HCT116 (cell line): ENCODE measurements at regions not wholly inside any gene's neighbourhood (a gene's known extent, or its start where the extent isn't known, plus 50 kb on each side); places are given as distances from the start of the nearest gene placed in this dataset.

Experiments used
- ATAC-seq: fragments of 200-7000 bp; cut with Tn5 transposase; 2 replicates; pipeline ENCODE4 v1.9.1; 2020; ENCODE audit warnings: mild to moderate bottlenecking, moderate library complexity
- BruUV-seq: library from RNA; stranded (reverse); fragments of 400-500 nt; replicated peaks from 2 replicates; lab custom pipeline; 2021; lab: Mats Ljungman, UMichigan
- CTCF ChIA-PET: fragments of 300-600 bp; sonication (Branson Sonifier 250); formaldehyde crosslinking; loops from one replicate; lab custom pipeline; 2021; ENCODE audit warnings: antibody characterized with exemption; lab: Charles Lee
- POLR2A ChIA-PET: fragments of 300-600, 350-600 bp; sonication (Branson Sonifier 250); formaldehyde crosslinking; loops from one replicate; lab custom pipeline; 2021; ENCODE audit warnings: antibody characterized with exemption; lab: Charles Lee
- RAD21 ChIA-PET, 2 experiments: fragments of 300-600 bp; sonication (Branson Sonifier 250); formaldehyde crosslinking; loops; one replicate each; lab custom pipeline; 2023; ENCODE audit warnings: low total read pairs in 2 of 2; ENCODE audit not compliant: uncharacterized antibody in 2 of 2, unreplicated experiment in 2 of 2, low non-redundant PET in 1 of 2; lab: Charles Lee
- DNase-seq: peaks from one replicate; pipeline ENCODE4 v3.0.0-alpha.2; 2010; ENCODE audit warnings: low read depth, low spot score
- H2AFZ ChIP-seq: fragments of 200-600 bp; shearing (Covaris generic), sonication (generic); 2 replicates; pipeline ENCODE4 v1.6.1; 2017; ENCODE audit warnings: low read depth, mixed run types, mixed read lengths, antibody characterized with exemption, low read length; ENCODE audit not compliant: poor library complexity, severe bottlenecking
- H3K27ac ChIP-seq: 2 replicates; pipeline ENCODE4 v1.5.1; 2012; ENCODE audit warnings: low read depth, low read length
- H3K27me3 ChIP-seq: fragments of 200-600 bp; sonication (generic); 2 replicates; pipeline ENCODE4 v1.6.1; 2016; ENCODE audit warnings: mixed run types, low read length, mixed read lengths; ENCODE audit not compliant: insufficient read depth
- H3K36me3 ChIP-seq, 2 experiments: fragments of 200-500 bp in 1 of 2; fragments of 200-600 bp in 1 of 2; sonication (Bioruptor generic) in 1 of 2; sonication (generic) in 1 of 2; 2 replicates each; pipeline versions ENCODE4 v1.5.1 to v1.6.1; 2014 to 2016; ENCODE audit warnings: low read length in 2 of 2, inconsistent platforms in 1 of 2, mixed read lengths in 1 of 2, mixed run types in 1 of 2; ENCODE audit not compliant: insufficient read depth in 2 of 2, control insufficient read depth in 1 of 2
- H3K4me1 ChIP-seq, 2 experiments: fragments of 200-600 bp in 1 of 2; sonication (generic) in 1 of 2; 2 replicates each; pipeline versions ENCODE4 v1.5.1 to v1.6.1; 2012 to 2017; ENCODE audit warnings: low read length in 2 of 2, inconsistent platforms in 1 of 2, mild to moderate bottlenecking in 1 of 2, mixed read lengths in 1 of 2, mixed run types in 1 of 2, moderate library complexity in 1 of 2; ENCODE audit not compliant: insufficient read depth in 2 of 2, control insufficient read depth in 1 of 2
- H3K4me2 ChIP-seq: fragments of 200-600 bp; sonication (generic); 2 replicates; pipeline ENCODE4 v1.6.1; 2017; ENCODE audit warnings: mixed run types, low read length, mixed read lengths
- H3K4me3 ChIP-seq, 2 experiments: fragments of 200-600 bp in 1 of 2; sonication (generic) in 1 of 2; replicated peaks in 1 of 2; 2 replicates each; pipeline ENCODE4 v1.5.1; 2011 to 2016; ENCODE audit warnings: low read length in 2 of 2, control low read depth in 1 of 2, low read depth in 1 of 2, mild to moderate bottlenecking in 1 of 2, mixed read lengths in 1 of 2, mixed run types in 1 of 2
- H3K79me2 ChIP-seq: fragments of 200-600 bp; sonication (generic); 2 replicates; pipeline ENCODE4 v1.6.1; 2017; ENCODE audit warnings: mild to moderate bottlenecking, mixed run types, low read length, moderate library complexity, mixed read lengths; ENCODE audit not compliant: insufficient read depth
- H3K9ac ChIP-seq: fragments of 200-600 bp; sonication (generic); 2 replicates; pipeline ENCODE4 v1.6.1; 2016; ENCODE audit warnings: low read length, mixed read lengths
- H3K9me2 ChIP-seq: fragments of 200-600 bp; sonication (generic), shearing (Covaris generic); 2 replicates; pipeline ENCODE4 v1.6.1; 2017; ENCODE audit warnings: mixed run types, mild to moderate bottlenecking, moderate library complexity; ENCODE audit not compliant: insufficient read depth
- H3K9me3 ChIP-seq, 2 experiments: fragments of 200-500 bp in 1 of 2; fragments of 200-600 bp in 1 of 2; sonication (Bioruptor generic) in 1 of 2; sonication (generic) in 1 of 2; 2 replicates each; pipeline ENCODE4 v1.6.1; 2014 to 2017; ENCODE audit warnings: low read length in 2 of 2, mixed read lengths in 2 of 2, inconsistent platforms in 1 of 2, low read depth in 1 of 2, mild to moderate bottlenecking in 1 of 2, mixed run types in 1 of 2, moderate library complexity in 1 of 2; ENCODE audit not compliant: control insufficient read depth in 1 of 2, insufficient read depth in 1 of 2
- H4K20me1 ChIP-seq: fragments of 200-600 bp; sonication (generic), shearing (Covaris generic); 2 replicates; pipeline ENCODE4 v1.6.1; 2017; ENCODE audit warnings: mixed run types, mild to moderate bottlenecking, moderate library complexity; ENCODE audit not compliant: insufficient read depth
- CEBPB ChIP-seq: IDR thresholded peaks from 2 replicates; pipeline ENCODE4 v1.6.1; 2012; ENCODE audit warnings: low read depth
- CTCF ChIP-seq, 3 experiments: fragments of 200-600 bp in 1 of 3; sonication (generic) in 1 of 3; IDR thresholded peaks in 2 of 3; conservative IDR thresholded peaks in 1 of 3; 2 replicates each; pipeline ENCODE4 v1.5.1; 2012 to 2017; ENCODE audit warnings: low read depth in 2 of 3, low read length in 2 of 3, antibody characterized with exemption in 1 of 3, borderline replicate concordance in 1 of 3, control low read depth in 1 of 3, mild to moderate bottlenecking in 1 of 3, mixed read lengths in 1 of 3, mixed run types in 1 of 3, moderate library complexity in 1 of 3; ENCODE audit not compliant: insufficient read depth in 1 of 3
- EGR1 ChIP-seq: IDR thresholded peaks from 2 replicates; pipeline ENCODE4 v1.6.1; 2012; ENCODE audit warnings: low read depth
- ELF1 ChIP-seq: IDR thresholded peaks from 2 replicates; pipeline ENCODE4 v1.6.1; 2012; ENCODE audit warnings: low read depth, borderline replicate concordance
- EZH2 ChIP-seq: fragments of 200-600 bp; sonication (generic); IDR thresholded peaks from 2 replicates; pipeline ENCODE4 v1.6.1; 2017; ENCODE audit warnings: antibody characterized with exemption, mixed run types
- EZH2phosphoT487 ChIP-seq: fragments of 200-600 bp; IDR thresholded peaks from 2 replicates; pipeline ENCODE4 v1.6.1; 2018; ENCODE audit warnings: antibody characterized with exemption, borderline replicate concordance
- FOSL1 ChIP-seq: IDR thresholded peaks from 2 replicates; pipeline ENCODE4 v1.6.1; 2012; ENCODE audit warnings: low read depth
- JUND ChIP-seq: IDR thresholded peaks from 2 replicates; pipeline ENCODE4 v1.6.1; 2012
- MAX ChIP-seq: IDR thresholded peaks from 2 replicates; pipeline ENCODE4 v1.6.1; 2012
- POLR2A ChIP-seq: IDR thresholded peaks from 2 replicates; pipeline ENCODE4 v1.7.0; 2011; ENCODE audit warnings: borderline replicate concordance; ENCODE audit not compliant: insufficient read depth, insufficient read length; ENCODE audit errors: extremely low read depth
- POLR2AphosphoS5 ChIP-seq: IDR thresholded peaks from 2 replicates; pipeline ENCODE4 v1.6.1; 2011; ENCODE audit warnings: mild to moderate bottlenecking, low read depth, low read length, moderate library complexity
- RAD21 ChIP-seq: IDR thresholded peaks from 2 replicates; pipeline ENCODE4 v1.6.1; 2012; ENCODE audit warnings: low read depth, mild to moderate bottlenecking
- REST ChIP-seq: IDR thresholded peaks from 2 replicates; pipeline ENCODE4 v1.6.1; 2012; ENCODE audit warnings: low read depth
- SIN3A ChIP-seq: IDR thresholded peaks from 2 replicates; pipeline ENCODE4 v1.6.1; 2012; ENCODE audit warnings: low read depth
- SP1 ChIP-seq: IDR thresholded peaks from 2 replicates; pipeline ENCODE4 v1.6.1; 2012; ENCODE audit warnings: low read depth
- TCF7L2 ChIP-seq: IDR thresholded peaks from 2 replicates; pipeline ENCODE4 v1.7.0; 2011; ENCODE audit warnings: borderline replicate concordance, inconsistent platforms; ENCODE audit not compliant: insufficient read depth, insufficient read length; ENCODE audit errors: extremely low read depth
- ZFX ChIP-seq: fragments of 450-650 bp; IDR thresholded peaks from 2 replicates; pipeline ENCODE4 v1.6.1; 2017
- ZNF274 ChIP-seq: fragments of 200-500 bp; sonication (Bioruptor generic); IDR thresholded peaks from 2 replicates; pipeline ENCODE4 v1.6.1; 2014; ENCODE audit warnings: mild to moderate bottlenecking, low read depth, low read length, inconsistent platforms
- intact Hi-C: fragments of 100-400 bp; cut with micrococcal nuclease; formaldehyde crosslinking; loops from 2 replicates; pipeline ENCODE4 v1.10.0; 2022

- intact Hi-C loops, result no loop called here
- H3K79me2 ChIP-seq, result no peaks in the 10 kb centered on the region
- H3K4me1 ChIP-seq, result no peaks in the 10 kb centered on the region
- H4K20me1 ChIP-seq, result no peaks in the 10 kb centered on the region
- TF ChIP-seq ZFX, result no peak
- no peak for TF ChIP-seq POLR2AphosphoS5
- TF ChIP-seq ZNF274, result no peak
- no peak for TF ChIP-seq SP1
- no peak for TF ChIP-seq CTCF (IDR thresholded peaks at IDR 0.05 in 2 of 3, conservative IDR thresholded peaks at IDR 0.05 in 1 of 3; ENCODE audit: borderline replicate concordance in 1 of 3, insufficient read depth in 1 of 3, low read depth in 2 of 3, low read length in 2 of 3)
- no peak for TF ChIP-seq MAX
- no peak for TF ChIP-seq EZH2phosphoT487
- no peak for TF ChIP-seq POLR2A
- TF ChIP-seq TCF7L2, result no peak
- no peak for TF ChIP-seq CEBPB
- TF ChIP-seq REST, result no peak
- TF ChIP-seq ELF1, result no peak
- TF ChIP-seq EGR1, result no peak
- TF ChIP-seq SIN3A, result no peak
- no peak for TF ChIP-seq FOSL1
- TF ChIP-seq RAD21, result no peak
- no peak for TF ChIP-seq JUND
- no peak for TF ChIP-seq EZH2
- no peak overlapping the region for H3K9ac ChIP-seq
- DNase-seq (no peak), ATAC-seq (no peak)
- no peaks in the 10 kb centered on the region for H3K9me2 ChIP-seq
- H3K36me3 ChIP-seq, result no peaks in the 10 kb centered on the region
- no peaks in the 10 kb centered on the region for H3K9me3 ChIP-seq
- H3K27ac ChIP-seq, result no peak overlapping the region
- H3K4me2 ChIP-seq, result no peak overlapping the region
- no peak overlapping the region for H3K4me3 ChIP-seq
- CTCF ChIA-PET, result no interaction called here
- no peak overlapping the region for H2AFZ ChIP-seq
- no peaks in the 10 kb centered on the region for H3K27me3 ChIP-seq
- POLR2A ChIA-PET, result no interaction called here
- no TSS peak for BruUV-seq
- RAD21 ChIA-PET, result no interaction called here
These were observed 61.9 kb downstream of the SLC41A2 start for GRCh38 chr12:104896146-104896545.
